Cardiac muscle cell (in vitro differentiated cells and primary cell): ENCODE measurements at regions not wholly inside any gene's neighbourhood (a gene's known extent, or its start where the extent isn't known, plus 50 kb on each side); places are given as distances from the start of the nearest gene placed in this dataset.

ENCODE experiments used
- DNase-seq, 2 donors: peaks; one replicate each; pipeline versions ENCODE4 v3.0.0 to v3.0.0-alpha.2; 2010 to 2017; ENCODE audit warnings: low read depth in 1 of 2, low spot score in 1 of 2
- H3K27ac ChIP-seq: fragments of 200-600 bp; sonication (generic); 2 replicates; pipeline ENCODE4 v1.5.1; 2016
- H3K27me3 ChIP-seq: fragments of 200-600 bp; sonication (generic); 2 replicates; pipeline ENCODE4 v1.6.0; 2016; ENCODE audit warnings: control low read depth
- H3K36me3 ChIP-seq: fragments of 200-600 bp; sonication (generic); 2 replicates; pipeline ENCODE4 v1.5.1; 2016; ENCODE audit warnings: control low read depth
- H3K4me1 ChIP-seq: fragments of 200-600 bp; sonication (generic); 2 replicates; pipeline ENCODE4 v1.8.1; 2017; ENCODE audit warnings: low read depth, mild to moderate bottlenecking, mixed run types
- H3K4me3 ChIP-seq: fragments of 200-600 bp; sonication (generic); 2 replicates; pipeline ENCODE4 v1.5.1; 2016; ENCODE audit warnings: mild to moderate bottlenecking
- H3K9me3 ChIP-seq: fragments of 200-600 bp; sonication (generic); 2 replicates; pipeline ENCODE4 v1.5.1; 2017; ENCODE audit warnings: low read depth, mild to moderate bottlenecking, control low read depth
- CTCF ChIP-seq: IDR thresholded peaks from 2 replicates; pipeline ENCODE4 v1.5.1; 2012; ENCODE audit warnings: low read depth, mild to moderate bottlenecking, low read length

- H3K4me1 ChIP-seq = no peaks in the 10 kb centered on the region
- no peaks in the 10 kb centered on the region for H3K36me3 ChIP-seq
- no peaks in the 10 kb centered on the region for H3K27me3 ChIP-seq
- no peaks in the 10 kb centered on the region for H3K9me3 ChIP-seq
- no peak overlapping the region for H3K27ac ChIP-seq
- no peak for TF ChIP-seq CTCF
- no peak for DNase-seq
- no peak overlapping the region for H3K4me3 ChIP-seq
These were observed 325.0 kb upstream of the CNTN4 start for GRCh38 chr3:1773679-1774078.

GRCh38 chr3:1774597-1774996, 324.1 kb upstream of the CNTN4 start:
- no peak overlapping the region for H3K27ac ChIP-seq
- H3K4me3 ChIP-seq = no peak overlapping the region
- H3K9me3 ChIP-seq = no peaks in the 10 kb centered on the region
- no peak for TF ChIP-seq CTCF
- no peaks in the 10 kb centered on the region for H3K36me3 ChIP-seq
- H3K27me3 ChIP-seq = no peaks in the 10 kb centered on the region
- H3K4me1 ChIP-seq = no peaks in the 10 kb centered on the region
- DNase-seq = no peak

- H3K4me3 ChIP-seq = no peak overlapping the region
- no peak overlapping the region for H3K27ac ChIP-seq
- no peaks in the 10 kb centered on the region for H3K36me3 ChIP-seq
- H3K27me3 ChIP-seq = no peaks in the 10 kb centered on the region
- no peak for TF ChIP-seq CTCF
- no peaks in the 10 kb centered on the region for H3K4me1 ChIP-seq
- DNase-seq = no peak
- H3K9me3 ChIP-seq = no peaks in the 10 kb centered on the region
These were observed 323.3 kb upstream of the CNTN4 start for GRCh38 chr3:1775321-1775720.

- Histone ChIP-seq H3K9me3 (no peaks in the 10 kb centered on the region), H3K27ac (no peak overlapping the region), H3K4me3 (no peak overlapping the region), H3K4me1 (no peaks in the 10 kb centered on the region), H3K36me3 (no peaks in the 10 kb centered on the region), H3K27me3 (no peaks in the 10 kb centered on the region)
- DNase-seq = no peak
- no peak for TF ChIP-seq CTCF
These were observed 314.7 kb upstream of the CNTN4 start for GRCh38 chr3:1783995-1784394.

- DNase-seq = no peak
- no peaks in the 10 kb centered on the region for H3K4me1 ChIP-seq
These were observed 311.6 kb upstream of the CNTN4 start for GRCh38 chr3:1787094-1787493.

More at GRCh38 chr3:1787094-1787493, 311.6 kb upstream of the CNTN4 start:
- H3K4me3 ChIP-seq = no peak overlapping the region
- no peak overlapping the region for H3K27ac ChIP-seq
- no peak for TF ChIP-seq CTCF
- H3K27me3 ChIP-seq = no peaks in the 10 kb centered on the region
- H3K36me3 ChIP-seq = no peaks in the 10 kb centered on the region
- no peaks in the 10 kb centered on the region for H3K9me3 ChIP-seq
